Caco-2 (cell line): ENCODE measurements at regions not wholly inside any gene's neighbourhood (a gene's known extent, or its start where the extent isn't known, plus 50 kb on each side); places are given as distances from the start of the nearest gene placed in this dataset.

Source experiments
- BruUV-seq: library from RNA; stranded (reverse); fragments of 400-500 nt; replicated peaks from 2 replicates; lab custom pipeline; 2021; lab: Mats Ljungman, UMichigan
- CTCF ChIA-PET: fragments of 300-600 bp; sonication (Branson Sonifier 250); formaldehyde crosslinking; loops from one replicate; lab custom pipeline; 2022; ENCODE audit warnings: antibody characterized with exemption; lab: Charles Lee
- POLR2A ChIA-PET: fragments of 300-600 bp; sonication (Branson Sonifier 250); formaldehyde crosslinking; loops from one replicate; lab custom pipeline; 2022; ENCODE audit warnings: antibody characterized with exemption; lab: Charles Lee
- DNase-seq, 2 experiments: peaks; one replicate each; pipeline versions ENCODE4 v3.0.0 to v3.0.0-alpha.2; 2020 to 2022
- H3K27me3 ChIP-seq: replicated peaks from 2 replicates; pipeline ENCODE4 v1.6.0; 2011; ENCODE audit warnings: low read length; ENCODE audit not compliant: control insufficient read depth, insufficient read depth
- H3K36me3 ChIP-seq: 2 replicates; pipeline ENCODE4 v1.5.1; 2011; ENCODE audit warnings: low read length; ENCODE audit not compliant: control insufficient read depth, insufficient read depth
- H3K4me1 ChIP-seq: fragments of 250-450 bp; sonication (Bioruptor Pico); 2 replicates; pipeline ENCODE4 v1.5.1; 2020; ENCODE audit warnings: mild to moderate bottlenecking
- H3K4me3 ChIP-seq: 2 replicates; pipeline ENCODE4 v1.5.1; 2011; ENCODE audit warnings: low read depth, mild to moderate bottlenecking, control low read depth, low read length
- H3K9me3 ChIP-seq: fragments of 250-450 bp; sonication (Bioruptor Pico); 2 replicates; pipeline ENCODE4 v1.5.1; 2020; ENCODE audit warnings: mild to moderate bottlenecking, moderate library complexity
- H3K27ac Mint-ChIP-seq: one replicate; pipeline ENCODE4 v1.8.0; 2022; ENCODE audit warnings: mixed read lengths; ENCODE audit not compliant: unreplicated experiment
- H3K27me3 Mint-ChIP-seq: one replicate; pipeline ENCODE4 v1.8.0; 2022; ENCODE audit warnings: mixed read lengths; ENCODE audit not compliant: insufficient read depth, unreplicated experiment
- H3K36me3 Mint-ChIP-seq: one replicate; pipeline ENCODE4 v1.8.0; 2022; ENCODE audit warnings: mild to moderate bottlenecking, mixed read lengths; ENCODE audit not compliant: insufficient read depth, unreplicated experiment
- H3K4me1 Mint-ChIP-seq: one replicate; pipeline ENCODE4 v1.8.0; 2022; ENCODE audit warnings: low read depth, mixed read lengths; ENCODE audit not compliant: unreplicated experiment
- H3K4me3 Mint-ChIP-seq: one replicate; pipeline ENCODE4 v1.8.0; 2022; ENCODE audit warnings: mild to moderate bottlenecking, moderate library complexity, mixed read lengths; ENCODE audit not compliant: unreplicated experiment
- H3K9me3 Mint-ChIP-seq: one replicate; pipeline ENCODE4 v1.8.0; 2022; ENCODE audit warnings: mixed read lengths; ENCODE audit not compliant: unreplicated experiment
- intact Hi-C: fragments of 100-400 bp; cut with micrococcal nuclease; formaldehyde crosslinking; loops from one replicate; pipeline ENCODE4 v1.10.0; 2022; ENCODE audit not compliant: unreplicated experiment
- TF ChIP-seq, protein P1 (sequence below), 2 experiments: fragments of 200-600 bp in 1 of 2; IDR thresholded peaks; 1 replicate in 1 of 2; 2 replicates in 1 of 2; pipeline versions ENCODE4 v1.5.1 to v1.8.0; 2011 to 2022; ENCODE audit warnings: antibody characterized with exemption in 1 of 2, control low read depth in 1 of 2, inconsistent platforms in 1 of 2, low read depth in 1 of 2, low read length in 1 of 2, mild to moderate bottlenecking in 1 of 2, moderate library complexity in 1 of 2; ENCODE audit not compliant: insufficient read depth in 1 of 2, severe bottlenecking in 1 of 2, unreplicated experiment in 1 of 2

DNA sequence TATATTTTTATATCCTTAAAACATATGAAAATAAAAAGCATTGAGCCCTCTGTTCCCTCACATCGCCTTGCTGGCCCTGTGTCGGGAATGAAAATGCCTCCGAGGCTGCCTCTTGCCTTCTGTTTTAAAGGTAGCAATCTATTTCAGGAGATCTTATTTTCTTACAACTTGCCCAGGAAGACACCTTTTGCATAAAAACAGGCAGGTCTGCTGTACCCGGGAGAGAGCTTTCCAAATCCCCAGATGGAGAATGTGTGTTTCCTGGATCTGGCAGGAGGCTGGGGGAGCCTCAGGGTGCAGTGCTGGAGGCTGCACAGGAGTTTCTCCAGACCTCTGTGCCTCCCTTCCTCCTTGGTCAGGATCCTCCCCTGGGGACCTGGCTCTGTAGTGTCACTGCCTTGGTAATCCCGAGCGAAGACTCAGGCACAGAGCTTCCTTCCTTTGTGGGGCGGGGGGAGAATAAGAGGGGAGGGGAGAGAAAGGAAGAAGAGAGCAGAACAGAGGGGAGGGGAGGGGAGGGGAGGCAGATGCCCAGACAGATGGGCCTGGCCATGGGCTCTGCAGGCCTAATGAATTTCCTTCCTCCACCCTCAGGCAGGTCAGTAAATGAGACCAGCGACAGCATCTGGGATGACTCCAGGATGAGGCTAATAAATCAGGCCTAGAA is 104.0 kb upstream of the BOD1 start:
- no peaks in the 10 kb centered on the region for H3K36me3 ChIP-seq
- TF ChIP-seq, protein P1, sequence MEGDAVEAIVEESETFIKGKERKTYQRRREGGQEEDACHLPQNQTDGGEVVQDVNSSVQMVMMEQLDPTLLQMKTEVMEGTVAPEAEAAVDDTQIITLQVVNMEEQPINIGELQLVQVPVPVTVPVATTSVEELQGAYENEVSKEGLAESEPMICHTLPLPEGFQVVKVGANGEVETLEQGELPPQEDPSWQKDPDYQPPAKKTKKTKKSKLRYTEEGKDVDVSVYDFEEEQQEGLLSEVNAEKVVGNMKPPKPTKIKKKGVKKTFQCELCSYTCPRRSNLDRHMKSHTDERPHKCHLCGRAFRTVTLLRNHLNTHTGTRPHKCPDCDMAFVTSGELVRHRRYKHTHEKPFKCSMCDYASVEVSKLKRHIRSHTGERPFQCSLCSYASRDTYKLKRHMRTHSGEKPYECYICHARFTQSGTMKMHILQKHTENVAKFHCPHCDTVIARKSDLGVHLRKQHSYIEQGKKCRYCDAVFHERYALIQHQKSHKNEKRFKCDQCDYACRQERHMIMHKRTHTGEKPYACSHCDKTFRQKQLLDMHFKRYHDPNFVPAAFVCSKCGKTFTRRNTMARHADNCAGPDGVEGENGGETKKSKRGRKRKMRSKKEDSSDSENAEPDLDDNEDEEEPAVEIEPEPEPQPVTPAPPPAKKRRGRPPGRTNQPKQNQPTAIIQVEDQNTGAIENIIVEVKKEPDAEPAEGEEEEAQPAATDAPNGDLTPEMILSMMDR (IDR thresholded peaks at IDR 0.05; ENCODE audit: insufficient read depth in 1 of 2, low read depth in 1 of 2, low read length in 1 of 2, severe bottlenecking in 1 of 2, unreplicated experiment in 1 of 2), result no peak
- DNase-seq, result no peak
- peaks cover 8% of the 10 kb centered on the region for H3K4me1 ChIP-seq
- H3K27me3 ChIP-seq, result no peaks in the 10 kb centered on the region
- ChIA-PET CTCF (interaction anchor here (0.9 kb wide), 1 partner anchor 102 kb away, joined by 3 read pairs; no protein-coding TSS in a partner anchor), POLR2A (no interaction called here)
- Mint-ChIP-seq H3K9me3 (peaks cover 4% of the 10 kb centered on the region), H3K4me1 (peaks cover 18% of the 10 kb centered on the region), H3K27me3 (no peaks in the 10 kb centered on the region), H3K36me3 (no peaks in the 10 kb centered on the region), H3K27ac (no peak overlapping the region), H3K4me3 (no peak overlapping the region)
- H3K4me3 ChIP-seq, result no peak overlapping the region
- intact Hi-C loops, result no loop called here
- BruUV-seq, result no TSS peak
- H3K9me3 ChIP-seq, result no peaks in the 10 kb centered on the region

- Mint-ChIP-seq H3K9me3 (peaks cover 9% of the 10 kb centered on the region), H3K4me3 (no peak overlapping the region), H3K4me1 (peaks cover 14% of the 10 kb centered on the region), H3K27ac (no peak overlapping the region), H3K27me3 (no peaks in the 10 kb centered on the region), H3K36me3 (no peaks in the 10 kb centered on the region)
- intact Hi-C loops, result no loop called here
- Histone ChIP-seq H3K4me3 (no peak overlapping the region), H3K36me3 (no peaks in the 10 kb centered on the region), H3K27me3 (no peaks in the 10 kb centered on the region), H3K4me1 (peaks cover 8% of the 10 kb centered on the region), H3K9me3 (no peaks in the 10 kb centered on the region)
- TF ChIP-seq, protein P1 (IDR thresholded peaks at IDR 0.05; ENCODE audit: insufficient read depth in 1 of 2, low read depth in 1 of 2, low read length in 1 of 2, severe bottlenecking in 1 of 2, unreplicated experiment in 1 of 2), result peak in 1 of 2 experiments; percentile 29
- no TSS peak for BruUV-seq
- no peak for DNase-seq
- CTCF ChIA-PET, result interaction anchor here (0.7 to 0.9 kb wide), 2 partner anchors 101 to 443 kb away, joined by 3 to 5 read pairs; no protein-coding TSS in a partner anchor
- POLR2A ChIA-PET, result no interaction called here
Observed at GRCh38 chr5:173720953-173721600, 104.6 kb upstream of the BOD1 start.

GRCh38 chr5:173721601-173722232 is 105.3 kb upstream of the BOD1 start:
- CTCF ChIA-PET, result interaction anchor here (0.7 kb wide), 1 partner anchor 443 kb away, joined by 5 read pairs; no protein-coding TSS in a partner anchor
- H3K4me3 Mint-ChIP-seq, result no peak overlapping the region
- no peak for DNase-seq
- no peaks in the 10 kb centered on the region for H3K9me3 ChIP-seq
- TF ChIP-seq, protein P1 (IDR thresholded peaks at IDR 0.05; ENCODE audit: insufficient read depth in 1 of 2, low read depth in 1 of 2, low read length in 1 of 2, severe bottlenecking in 1 of 2, unreplicated experiment in 1 of 2), result no peak
- H3K27me3 Mint-ChIP-seq, result no peaks in the 10 kb centered on the region
- H3K36me3 Mint-ChIP-seq, result no peaks in the 10 kb centered on the region
- H3K36me3 ChIP-seq, result no peaks in the 10 kb centered on the region
- intact Hi-C loops, result no loop called here
- peaks cover 8% of the 10 kb centered on the region for H3K4me1 ChIP-seq
- no peaks in the 10 kb centered on the region for H3K27me3 ChIP-seq
- H3K27ac Mint-ChIP-seq, result no peak overlapping the region
- BruUV-seq, result no TSS peak
- peaks cover 14% of the 10 kb centered on the region for H3K4me1 Mint-ChIP-seq
- H3K9me3 Mint-ChIP-seq, result peaks cover 9% of the 10 kb centered on the region
- no peak overlapping the region for H3K4me3 ChIP-seq
- POLR2A ChIA-PET, result no interaction called here
